Keratinocyte (primary cell): ENCODE measurements at regions not wholly inside any gene's neighbourhood (a gene's known extent, or its start where the extent isn't known, plus 50 kb on each side); places are given as distances from the start of the nearest gene placed in this dataset.

ENCODE experiments used
- CTCF ChIP-seq, 3 experiments: IDR thresholded peaks in 1 of 3; conservative IDR thresholded peaks in 1 of 3; optimal IDR thresholded peaks in 1 of 3; 2 replicates in 2 of 3; 3 replicates in 1 of 3; pipeline versions ENCODE3 to v1.5.1; 2011; ENCODE audit warnings: low read length in 3 of 3, mild to moderate bottlenecking in 3 of 3, moderate library complexity in 2 of 3, control low read depth in 1 of 3, inconsistent platforms in 1 of 3; ENCODE audit not compliant: insufficient read depth in 2 of 3; ENCODE audit errors: extremely low read depth in 1 of 3
- EZH2 ChIP-seq: IDR thresholded peaks from one replicate; pipeline ENCODE4 v1.6.1; 2012; ENCODE audit warnings: inconsistent platforms, mild to moderate bottlenecking, low read length, moderate library complexity

DNA sequence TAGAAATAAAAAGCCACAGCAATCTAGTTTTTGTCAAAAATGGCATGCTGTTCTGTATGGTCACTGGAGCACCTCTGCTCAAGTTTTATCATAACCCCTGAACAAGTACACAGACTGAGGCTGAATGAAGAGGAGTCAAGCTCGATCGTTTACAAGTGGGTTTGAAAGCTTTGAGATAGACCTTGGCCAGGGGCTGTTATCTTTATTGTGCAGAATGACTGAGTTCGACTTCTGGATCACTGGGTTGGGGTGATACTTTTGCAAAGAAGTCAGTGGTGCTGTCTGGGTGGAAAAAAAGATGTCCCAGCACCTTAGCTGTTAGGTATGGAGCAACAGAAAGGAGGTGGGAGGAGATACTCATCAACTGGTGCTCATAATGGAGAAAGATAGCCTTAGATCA is 446.0 kb downstream of the HACE1 start:
- no peak for TF ChIP-seq CTCF (optimal IDR thresholded peaks at IDR 0.05 in 1 of 3, IDR thresholded peaks at IDR 0.05 in 1 of 3, conservative IDR thresholded peaks at IDR 0.05 in 1 of 3; ENCODE audit: extremely low read depth in 1 of 3, insufficient read depth in 2 of 3, low read length in 3 of 3)
- no peak for TF ChIP-seq EZH2
